EL (cell line): ENCODE measurements at regions not wholly inside any gene's neighbourhood (a gene's known extent, or its start where the extent isn't known, plus 50 kb on each side); places are given as distances from the start of the nearest gene placed in this dataset.
"Not testable (repeated sequence)": the region's sequence is repeated elsewhere in the genome, so short reads cannot be mapped to it uniquely, and the experiment has no call there.

ENCODE experiments used
- DNase-seq: peaks from one replicate; pipeline ENCODE4 v3.0.0-alpha.2; 2016

DNA sequence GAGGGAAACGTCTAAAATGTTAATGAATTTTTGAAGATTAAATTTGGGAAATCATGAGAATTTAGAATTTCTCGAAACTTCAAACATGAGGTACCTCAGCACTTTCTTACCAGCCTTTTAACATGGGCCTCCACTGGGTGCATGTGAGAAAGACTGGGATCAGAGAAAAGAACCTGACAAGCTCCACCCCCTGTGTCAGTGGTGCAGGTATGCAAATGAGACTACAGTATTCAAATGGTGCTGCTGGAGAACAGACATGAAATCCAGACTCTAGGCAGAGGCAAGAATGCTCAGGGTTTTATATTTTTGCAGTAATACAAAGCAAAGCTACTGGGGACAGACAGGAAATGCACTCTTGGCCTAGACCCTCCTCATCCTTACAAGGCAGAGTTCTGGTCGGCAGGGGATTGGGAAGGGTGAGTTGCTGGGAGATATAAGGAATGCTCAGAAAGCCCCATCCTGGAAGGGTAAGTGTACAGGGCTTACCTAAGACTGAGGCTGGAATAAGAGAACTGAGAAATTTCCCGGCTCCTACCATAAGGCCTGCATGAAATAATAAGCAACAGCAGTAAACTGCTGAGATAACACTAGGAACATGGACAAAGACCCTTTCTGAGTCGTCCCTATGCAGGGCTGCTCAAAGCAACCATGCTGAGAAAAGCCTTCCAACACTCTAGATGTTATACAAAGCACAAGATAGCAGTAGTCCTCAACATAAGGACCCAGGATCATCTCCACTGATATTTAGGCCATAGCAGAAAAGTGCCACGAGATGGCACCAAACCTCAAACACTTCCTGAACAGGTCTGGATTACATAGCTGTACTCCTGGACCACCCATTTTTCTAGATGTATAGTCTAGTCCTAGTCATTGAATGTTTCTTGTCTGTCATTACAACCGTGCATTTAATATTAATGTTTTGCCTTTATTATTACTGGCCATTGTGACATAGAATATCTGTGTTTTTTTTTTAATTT lies 260.8 kb downstream of the RASSF9 start:
- peak; percentile 63 for DNase-seq

GRCh38 chr12:85580562-85581168 lies 255.5 kb downstream of the RASSF9 start:
- DNase-seq = no peak

GRCh38 chr12:85587158-85587557 lies 249.1 kb downstream of the RASSF9 start:
- no peak for DNase-seq

DNA sequence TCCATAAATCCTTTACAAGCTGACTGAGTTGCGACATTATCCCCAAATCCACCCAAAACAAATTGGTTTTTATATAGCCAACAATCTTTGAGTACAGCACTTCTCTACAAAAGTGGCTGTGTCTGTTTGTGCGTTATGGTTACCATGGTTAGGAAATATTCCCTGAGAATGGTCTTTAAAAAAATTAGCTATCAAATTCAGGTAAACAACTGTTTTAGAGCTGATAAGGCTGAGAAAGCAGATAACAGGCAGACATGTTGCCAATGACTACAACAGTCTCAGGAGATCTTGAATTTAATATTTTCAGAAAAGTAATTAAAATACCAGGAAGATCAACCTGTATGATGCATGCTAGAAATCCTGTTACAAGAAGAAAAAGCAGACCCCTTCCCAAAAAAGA lies 248.0 kb downstream of the RASSF9 start:
- DNase-seq = no peak

DNA sequence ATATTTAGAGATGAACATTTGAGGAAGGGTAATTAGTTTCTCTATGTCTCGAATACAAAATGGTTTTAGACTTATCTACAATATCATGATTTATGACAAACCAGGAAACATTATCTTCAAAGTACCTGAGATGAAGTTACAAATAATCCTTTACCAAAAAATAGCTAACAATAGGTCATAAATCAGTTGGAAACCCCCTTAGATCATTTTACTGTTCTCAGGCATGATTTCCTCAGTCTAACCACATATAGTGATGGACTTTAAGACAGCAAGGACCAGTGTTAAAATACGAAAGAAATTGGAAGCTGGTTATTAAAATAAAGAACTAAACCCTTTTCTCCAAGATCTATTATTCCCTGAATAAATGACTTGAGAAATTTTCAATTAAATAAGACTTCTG lies 235.4 kb downstream of the RASSF9 start:
- no peak for DNase-seq

GRCh38 chr12:85603556-85603955 lies 232.7 kb downstream of the RASSF9 start:
- DNase-seq = no peak

DNA sequence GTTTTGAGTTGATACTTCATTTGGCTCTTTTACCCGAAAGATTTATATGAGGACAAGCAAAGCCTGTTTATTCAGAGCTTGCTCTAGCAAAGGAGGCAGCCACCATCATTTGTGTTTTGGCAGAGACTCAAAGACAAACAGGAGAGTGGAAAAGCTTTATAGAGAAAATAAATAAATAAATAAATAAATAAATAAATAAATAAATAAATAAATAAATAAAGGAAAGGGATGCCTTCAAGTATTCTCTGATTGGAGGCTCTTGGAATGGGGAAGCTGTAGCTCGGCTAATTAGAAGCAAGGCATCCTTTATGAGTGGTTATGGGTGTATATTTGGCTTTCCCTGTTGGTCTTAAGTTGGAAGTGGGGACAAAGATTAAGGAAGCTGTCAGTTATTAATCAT lies 229.8 kb downstream of the RASSF9 start:
- no peak for DNase-seq

DNA sequence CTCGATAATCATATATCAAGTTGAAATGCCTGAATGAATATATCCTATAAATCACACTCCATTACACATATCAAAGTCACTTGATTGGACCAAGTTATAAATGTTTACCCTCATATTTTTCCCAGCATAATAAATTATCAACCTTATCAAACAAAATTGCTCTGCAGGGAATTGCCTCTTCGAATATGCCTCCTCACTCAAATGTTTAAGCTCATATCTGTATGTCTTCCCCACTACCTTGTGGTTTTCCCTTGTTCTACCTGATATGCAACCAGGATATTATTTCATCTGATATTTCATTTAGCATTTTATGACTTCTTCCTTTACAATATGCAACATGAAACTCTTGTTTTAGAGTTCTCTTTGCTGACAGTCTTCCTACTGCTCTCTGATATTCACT lies 226.4 kb downstream of the RASSF9 start:
- no peak for DNase-seq

GRCh38 chr12:85610194-85610593 lies 226.0 kb downstream of the RASSF9 start:
- no peak for DNase-seq

GRCh38 chr12:85616201-85616600 lies 220.0 kb downstream of the RASSF9 start:
- DNase-seq = no peak

- DNase-seq = no peak
Observed at GRCh38 chr12:85617307-85618091, 218.7 kb downstream of the RASSF9 start.

DNA sequence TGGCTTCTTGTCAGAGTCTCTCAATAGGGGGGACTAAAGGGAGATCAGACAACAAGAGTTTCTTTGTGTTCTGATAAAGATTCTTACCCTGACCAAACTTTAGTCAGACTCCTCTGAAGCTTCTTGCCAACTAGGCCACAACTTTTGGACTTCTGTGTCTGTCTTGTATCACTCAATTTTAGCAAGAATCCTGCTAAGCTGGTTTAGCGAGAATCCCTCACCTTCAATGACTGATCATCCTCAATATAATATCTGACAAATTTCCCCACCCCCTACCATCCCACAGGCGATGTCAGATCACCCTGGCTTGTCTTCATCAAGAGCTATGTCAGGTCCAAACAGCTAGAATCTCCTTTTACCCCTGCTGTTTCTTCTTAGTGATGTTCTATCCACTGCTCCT lies 215.2 kb downstream of the RASSF9 start:
- DNase-seq = no peak

- DNase-seq = no peak
Observed at GRCh38 chr12:85623763-85624162, 212.4 kb downstream of the RASSF9 start.

GRCh38 chr12:85625467-85625866 lies 210.7 kb downstream of the RASSF9 start:
- DNase-seq = no peak

DNA sequence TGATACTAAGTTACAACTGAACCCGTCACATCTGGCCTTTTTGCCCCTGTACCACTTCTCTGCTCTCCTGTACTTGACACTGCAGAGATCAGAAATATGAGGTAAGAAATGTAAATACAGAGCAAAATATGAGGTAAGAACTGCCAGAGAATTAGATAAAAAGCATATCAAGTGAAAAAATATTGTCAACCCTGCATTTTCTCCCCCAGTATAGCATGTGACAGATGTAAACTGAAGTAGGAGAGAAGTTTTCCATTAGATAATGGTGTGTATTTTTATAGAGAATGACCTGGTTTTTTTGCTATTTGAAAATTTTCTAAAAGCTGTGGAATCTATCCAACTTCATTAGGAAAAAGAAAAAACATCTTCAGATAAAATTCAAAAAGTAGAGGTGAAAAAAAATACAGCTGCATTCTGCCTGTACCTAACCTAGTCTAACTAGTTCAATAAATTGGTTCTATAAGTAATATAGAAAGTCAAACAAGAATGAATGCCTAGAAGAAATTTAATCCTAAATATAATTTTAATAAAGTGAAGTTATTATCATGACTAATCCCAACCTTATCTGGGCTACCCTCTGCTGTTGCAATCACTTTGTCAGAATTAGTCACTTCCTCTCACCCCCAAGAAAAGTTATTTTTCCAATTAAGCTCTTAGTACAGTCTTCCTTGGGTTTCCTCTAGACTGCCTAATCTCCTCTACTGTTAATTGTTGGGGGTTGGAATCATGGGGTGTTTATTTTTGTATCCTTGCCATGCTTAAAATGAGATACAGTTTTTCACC lies 210.0 kb downstream of the RASSF9 start:
- peak; percentile 81 for DNase-seq

- no peak for DNase-seq
Observed at GRCh38 chr12:85626784-85627171, 209.4 kb downstream of the RASSF9 start.

- DNase-seq = peak; percentile 80
Observed at GRCh38 chr12:85627584-85627983, 208.6 kb downstream of the RASSF9 start.

GRCh38 chr12:85628562-85628961 lies 207.6 kb downstream of the RASSF9 start:
- not testable (repeated sequence) for DNase-seq

DNA sequence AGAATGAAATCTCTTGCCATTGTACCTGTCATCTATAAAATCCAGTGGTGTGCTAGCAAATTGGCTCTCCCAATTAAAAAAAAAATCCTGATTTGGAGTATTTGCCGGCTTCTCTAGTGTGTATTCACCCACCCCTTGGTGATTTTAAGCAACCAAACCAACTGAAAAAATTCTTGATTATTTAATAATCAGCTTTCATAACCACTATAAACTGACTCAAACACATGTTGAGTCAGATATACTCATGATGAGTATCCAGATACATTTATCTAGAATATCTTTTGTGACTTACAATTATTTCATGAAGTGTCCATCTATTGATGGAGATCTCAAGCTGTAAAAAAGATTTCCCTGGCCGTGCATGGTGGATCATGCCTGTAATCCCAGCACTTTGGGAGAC lies 205.4 kb downstream of the RASSF9 start:
- no peak for DNase-seq

- DNase-seq = no peak
Observed at GRCh38 chr12:85632390-85632789, 203.8 kb downstream of the RASSF9 start.

GRCh38 chr12:85633491-85633890 lies 202.7 kb downstream of the RASSF9 start:
- DNase-seq = no peak

- DNase-seq = no peak
Observed at GRCh38 chr12:85639834-85640233, 196.4 kb downstream of the RASSF9 start.

- DNase-seq = peak; percentile 3
Observed at GRCh38 chr12:85641796-85642195, 194.4 kb downstream of the RASSF9 start.
